ENCODE measurements at regions not wholly inside any gene's neighbourhood (a gene's known extent, or its start where the extent isn't known, plus 50 kb on each side); places are given as distances from the start of the nearest gene placed in this dataset.

DNA sequence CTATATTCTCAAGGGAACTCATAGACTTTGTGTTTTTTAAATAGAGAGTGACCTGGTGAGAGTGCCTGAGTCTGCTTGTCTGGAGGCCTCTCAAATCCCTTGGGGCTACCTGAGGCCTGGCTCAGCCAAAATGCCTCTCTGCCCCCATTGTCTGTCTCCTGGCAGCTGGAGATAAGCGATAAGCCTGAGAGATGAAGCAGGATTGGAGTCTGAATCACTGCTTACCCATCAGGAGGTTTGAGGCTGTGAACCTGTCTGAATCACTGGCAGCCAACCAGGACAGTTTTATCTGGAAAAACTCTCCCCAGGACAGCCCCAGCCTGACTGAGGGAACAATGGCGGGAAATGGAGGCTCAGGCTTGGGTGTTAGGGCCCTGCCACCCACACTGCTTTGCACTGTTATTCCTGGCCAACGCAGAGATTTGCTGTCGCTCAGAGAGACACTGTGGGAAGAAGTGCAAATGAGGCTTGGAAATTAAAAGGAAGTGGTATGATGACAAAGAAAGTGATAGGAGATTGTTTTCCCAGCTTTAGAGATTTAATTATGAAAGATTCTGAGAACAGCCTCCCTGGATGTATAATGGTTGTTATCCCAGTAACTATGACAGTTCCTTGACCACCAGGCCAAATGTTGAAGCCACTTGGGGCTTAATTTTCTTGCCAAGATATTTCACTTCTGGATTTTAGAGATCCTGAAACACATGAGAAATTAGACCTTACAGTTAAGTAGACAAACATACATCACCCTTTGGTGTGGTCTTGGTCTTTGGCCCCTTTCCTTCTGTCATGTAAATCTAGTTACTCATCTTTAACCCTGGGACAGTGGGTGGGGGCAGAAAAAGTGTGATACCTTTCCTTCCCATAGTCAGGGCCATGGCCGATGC is 102.1 kb downstream of the RASSF10 start:
- TF ChIP-seq, protein P1, sequence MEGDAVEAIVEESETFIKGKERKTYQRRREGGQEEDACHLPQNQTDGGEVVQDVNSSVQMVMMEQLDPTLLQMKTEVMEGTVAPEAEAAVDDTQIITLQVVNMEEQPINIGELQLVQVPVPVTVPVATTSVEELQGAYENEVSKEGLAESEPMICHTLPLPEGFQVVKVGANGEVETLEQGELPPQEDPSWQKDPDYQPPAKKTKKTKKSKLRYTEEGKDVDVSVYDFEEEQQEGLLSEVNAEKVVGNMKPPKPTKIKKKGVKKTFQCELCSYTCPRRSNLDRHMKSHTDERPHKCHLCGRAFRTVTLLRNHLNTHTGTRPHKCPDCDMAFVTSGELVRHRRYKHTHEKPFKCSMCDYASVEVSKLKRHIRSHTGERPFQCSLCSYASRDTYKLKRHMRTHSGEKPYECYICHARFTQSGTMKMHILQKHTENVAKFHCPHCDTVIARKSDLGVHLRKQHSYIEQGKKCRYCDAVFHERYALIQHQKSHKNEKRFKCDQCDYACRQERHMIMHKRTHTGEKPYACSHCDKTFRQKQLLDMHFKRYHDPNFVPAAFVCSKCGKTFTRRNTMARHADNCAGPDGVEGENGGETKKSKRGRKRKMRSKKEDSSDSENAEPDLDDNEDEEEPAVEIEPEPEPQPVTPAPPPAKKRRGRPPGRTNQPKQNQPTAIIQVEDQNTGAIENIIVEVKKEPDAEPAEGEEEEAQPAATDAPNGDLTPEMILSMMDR (IDR thresholded peaks at IDR 0.05; ENCODE audit: low read depth, low read length): no peak

GRCh38 chr11:13111813-13112130 is 102.7 kb downstream of the RASSF10 start:
- TF ChIP-seq, protein P1 (IDR thresholded peaks at IDR 0.05; ENCODE audit: low read depth, low read length): no peak
- no peak overlapping the region for H3K4me3 ChIP-seq (ENCODE audit: low read depth, low read length)

More for the DNA sequence above, 102.1 kb downstream of the RASSF10 start:
- H3K4me3 ChIP-seq (ENCODE audit: low read depth, low read length): no peak overlapping the region

- TF ChIP-seq, protein P1 (IDR thresholded peaks at IDR 0.05; ENCODE audit: low read depth, low read length): no peak
Observed at GRCh38 chr11:13114566-13115379, 105.7 kb downstream of the RASSF10 start.

GRCh38 chr11:13115380-13115675 is 106.2 kb downstream of the RASSF10 start:
- no peak overlapping the region for H3K4me3 ChIP-seq (ENCODE audit: low read depth, low read length)
- TF ChIP-seq, protein P1 (IDR thresholded peaks at IDR 0.05; ENCODE audit: low read depth, low read length): no peak

More at GRCh38 chr11:13114566-13115379, 105.7 kb downstream of the RASSF10 start:
- H3K4me3 ChIP-seq (ENCODE audit: low read depth, low read length): no peak overlapping the region

DNA sequence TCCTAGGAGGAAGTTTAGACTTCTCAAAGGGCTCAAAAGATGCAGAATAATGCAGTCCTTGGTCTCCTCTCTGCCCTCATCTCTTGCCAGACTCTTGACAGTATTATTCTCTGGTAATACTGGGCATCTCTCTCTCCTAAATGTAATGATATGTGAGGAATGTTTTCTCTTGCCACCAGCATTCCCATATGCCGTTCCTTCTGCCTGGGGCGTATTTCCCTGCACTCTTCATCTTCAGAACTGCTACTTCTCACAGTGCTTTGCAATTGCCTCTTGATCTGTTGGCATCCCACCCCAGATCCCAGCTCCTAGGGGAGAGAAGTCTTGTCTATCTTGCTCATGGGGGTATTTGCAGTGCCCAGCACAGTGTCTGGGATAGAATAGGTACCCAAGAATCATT is 107.4 kb downstream of the RASSF10 start:
- TF ChIP-seq, protein P1 (IDR thresholded peaks at IDR 0.05; ENCODE audit: low read depth, low read length): no peak
- H3K4me3 ChIP-seq (ENCODE audit: low read depth, low read length): no peak overlapping the region

GRCh38 chr11:13117344-13117743 is 108.2 kb downstream of the RASSF10 start:
- TF ChIP-seq, protein P1 (IDR thresholded peaks at IDR 0.05; ENCODE audit: low read depth, low read length): no peak
- H3K4me3 ChIP-seq (ENCODE audit: low read depth, low read length): no peak overlapping the region

- TF ChIP-seq, protein P1 (IDR thresholded peaks at IDR 0.05; ENCODE audit: low read depth, low read length): no peak
- no peak overlapping the region for H3K4me3 ChIP-seq (ENCODE audit: low read depth, low read length)
Observed at GRCh38 chr11:13118194-13118593, 109.1 kb downstream of the RASSF10 start.

Measured in WI38 (cell line).